ENCODE measurements at regions not wholly inside any gene's neighbourhood (a gene's known extent, or its start where the extent isn't known, plus 50 kb on each side); places are given as distances from the start of the nearest gene placed in this dataset.

- Histone ChIP-seq H3K4me3 (ENCODE audit: low read length) (no peak overlapping the region), H3K4me1 (ENCODE audit: control insufficient read depth, insufficient read depth, low read length) (no peaks in the 10 kb centered on the region), H3K9me3 (ENCODE audit: control insufficient read depth, low read length) (no peaks in the 10 kb centered on the region), H3K27me3 (ENCODE audit: control insufficient read depth, insufficient read depth) (no peaks in the 10 kb centered on the region), H3K27ac (ENCODE audit: low read length) (no peak overlapping the region)
- intact Hi-C loops (cut with DNase I) = no loop called here
- ATAC-seq = no peak
- DNase-seq = no peak
Measured at GRCh38 chr6:48904809-48905208, 558.2 kb downstream of the MMUT start.

- intact Hi-C loops (cut with DNase I) = no loop called here
- Histone ChIP-seq H3K27me3 (ENCODE audit: control insufficient read depth, insufficient read depth) (no peaks in the 10 kb centered on the region), H3K4me3 (ENCODE audit: low read length) (no peak overlapping the region), H3K9me3 (ENCODE audit: control insufficient read depth, low read length) (no peaks in the 10 kb centered on the region), H3K27ac (ENCODE audit: low read length) (no peak overlapping the region), H3K4me1 (ENCODE audit: control insufficient read depth, insufficient read depth, low read length) (no peaks in the 10 kb centered on the region)
- WGBS = 78% methylated on average over 3 of the region's 3 CpGs
- ATAC-seq = no peak
- no peak for DNase-seq
Measured at GRCh38 chr6:48894469-48894868, 568.6 kb downstream of the MMUT start.

GRCh38 chr6:48893048-48893447 lies 570.0 kb downstream of the MMUT start:
- Histone ChIP-seq H3K9me3 (ENCODE audit: control insufficient read depth, low read length) (no peaks in the 10 kb centered on the region), H3K4me3 (ENCODE audit: low read length) (no peak overlapping the region), H3K27me3 (ENCODE audit: control insufficient read depth, insufficient read depth) (no peaks in the 10 kb centered on the region), H3K4me1 (ENCODE audit: control insufficient read depth, insufficient read depth, low read length) (no peaks in the 10 kb centered on the region), H3K27ac (ENCODE audit: low read length) (no peak overlapping the region)
- intact Hi-C loops (cut with DNase I) = no loop called here
- ATAC-seq (no peak), DNase-seq (no peak)
- 89% methylated on average over 1 of the region's 1 CpG for WGBS

GRCh38 chr6:48891308-48891707 lies 571.7 kb downstream of the MMUT start:
- intact Hi-C loops (cut with DNase I) = no loop called here
- DNase-seq (no peak), ATAC-seq (no peak)
- no peak overlapping the region for H3K4me3 ChIP-seq (ENCODE audit: low read length)
- H3K27ac ChIP-seq (ENCODE audit: low read length) = no peak overlapping the region
- no peaks in the 10 kb centered on the region for H3K4me1 ChIP-seq (ENCODE audit: control insufficient read depth, insufficient read depth, low read length)
- 91% methylated on average over 3 of the region's 3 CpGs for WGBS
- no peaks in the 10 kb centered on the region for H3K9me3 ChIP-seq (ENCODE audit: control insufficient read depth, low read length)
- H3K27me3 ChIP-seq (ENCODE audit: control insufficient read depth, insufficient read depth) = no peaks in the 10 kb centered on the region

DNA sequence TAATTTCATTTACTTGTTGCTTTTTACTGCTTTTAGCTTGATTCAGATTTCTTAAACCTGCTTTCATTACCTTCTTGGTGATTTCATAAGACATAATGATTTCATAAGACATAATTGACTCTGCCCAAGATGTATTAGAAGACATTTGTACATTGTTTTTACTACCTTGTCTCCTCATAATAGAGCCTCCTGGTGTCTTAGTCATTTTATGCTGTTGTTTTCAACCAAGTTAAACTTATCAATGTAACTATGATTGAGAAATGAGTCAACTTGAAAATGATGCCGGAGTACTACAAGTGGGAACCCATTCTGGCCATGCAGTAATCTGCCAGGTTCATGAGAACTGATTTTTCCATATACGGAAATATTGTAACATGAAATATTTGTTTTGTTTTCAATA lies 573.6 kb downstream of the MMUT start:
- no peak for ATAC-seq
- Histone ChIP-seq H3K4me3 (ENCODE audit: low read length) (no peak overlapping the region), H3K9me3 (ENCODE audit: control insufficient read depth, low read length) (no peaks in the 10 kb centered on the region), H3K27ac (ENCODE audit: low read length) (no peak overlapping the region), H3K27me3 (ENCODE audit: control insufficient read depth, insufficient read depth) (no peaks in the 10 kb centered on the region), H3K4me1 (ENCODE audit: control insufficient read depth, insufficient read depth, low read length) (no peaks in the 10 kb centered on the region)
- intact Hi-C loops (cut with DNase I) = no loop called here
- 63% methylated on average over 2 of the region's 2 CpGs for WGBS
- no peak for DNase-seq

GRCh38 chr6:48883116-48883515 lies 579.9 kb downstream of the MMUT start:
- ATAC-seq = no peak

GRCh38 chr6:48881551-48881950 lies 581.5 kb downstream of the MMUT start:
- Histone ChIP-seq H3K4me1 (ENCODE audit: control insufficient read depth, insufficient read depth, low read length) (no peaks in the 10 kb centered on the region), H3K27me3 (ENCODE audit: control insufficient read depth, insufficient read depth) (no peaks in the 10 kb centered on the region), H3K27ac (ENCODE audit: low read length) (no peak overlapping the region), H3K4me3 (ENCODE audit: low read length) (no peak overlapping the region), H3K9me3 (ENCODE audit: control insufficient read depth, low read length) (no peaks in the 10 kb centered on the region)
- ATAC-seq (no peak), DNase-seq (no peak)
- WGBS = 61% methylated on average over 1 of the region's 1 CpG
- intact Hi-C loops (cut with DNase I) = no loop called here

More at GRCh38 chr6:48883116-48883515, 579.9 kb downstream of the MMUT start:
- DNase-seq = no peak
- intact Hi-C loops (cut with DNase I) = no loop called here
- Histone ChIP-seq H3K4me3 (ENCODE audit: low read length) (no peak overlapping the region), H3K27ac (ENCODE audit: low read length) (no peak overlapping the region), H3K4me1 (ENCODE audit: control insufficient read depth, insufficient read depth, low read length) (no peaks in the 10 kb centered on the region), H3K27me3 (ENCODE audit: control insufficient read depth, insufficient read depth) (no peaks in the 10 kb centered on the region), H3K9me3 (ENCODE audit: control insufficient read depth, low read length) (no peaks in the 10 kb centered on the region)

- Histone ChIP-seq H3K4me1 (ENCODE audit: control insufficient read depth, insufficient read depth, low read length) (no peaks in the 10 kb centered on the region), H3K27me3 (ENCODE audit: control insufficient read depth, insufficient read depth) (no peaks in the 10 kb centered on the region), H3K27ac (ENCODE audit: low read length) (no peak overlapping the region), H3K4me3 (ENCODE audit: low read length) (no peak overlapping the region), H3K9me3 (ENCODE audit: control insufficient read depth, low read length) (no peaks in the 10 kb centered on the region)
- no peak for DNase-seq
- ATAC-seq = no peak
- 81% methylated on average over 1 of the region's 1 CpG for WGBS
- intact Hi-C loops (cut with DNase I) = no loop called here
Measured at GRCh38 chr6:48869595-48869994, 593.5 kb downstream of the MMUT start.

DNA sequence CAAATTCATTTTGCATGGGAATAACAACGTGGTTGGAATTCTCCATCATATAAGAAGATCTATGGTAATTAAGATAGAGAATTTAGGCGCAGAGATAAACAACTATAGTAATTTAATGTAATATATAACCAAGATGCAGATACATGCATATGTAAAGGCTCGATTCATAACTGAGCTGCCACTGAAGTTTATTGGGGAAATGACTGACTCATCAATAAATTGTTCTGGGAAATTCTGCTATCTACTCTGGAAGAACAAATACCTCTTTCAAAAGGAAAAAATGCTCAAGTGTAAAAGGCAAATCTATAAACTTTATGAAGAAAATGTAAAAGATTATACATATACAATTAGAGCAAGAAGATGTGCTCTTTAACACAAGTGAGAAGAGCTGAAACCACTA lies 596.4 kb downstream of the MMUT start:
- no peaks in the 10 kb centered on the region for H3K27me3 ChIP-seq (ENCODE audit: control insufficient read depth, insufficient read depth)
- DNase-seq = no peak
- no peak overlapping the region for H3K27ac ChIP-seq (ENCODE audit: low read length)
- H3K4me3 ChIP-seq (ENCODE audit: low read length) = no peak overlapping the region
- 82% methylated on average over 3 of the region's 3 CpGs for WGBS
- no peaks in the 10 kb centered on the region for H3K9me3 ChIP-seq (ENCODE audit: control insufficient read depth, low read length)
- ATAC-seq = no peak
- intact Hi-C loops (cut with DNase I) = no loop called here
- no peaks in the 10 kb centered on the region for H3K4me1 ChIP-seq (ENCODE audit: control insufficient read depth, insufficient read depth, low read length)

DNA sequence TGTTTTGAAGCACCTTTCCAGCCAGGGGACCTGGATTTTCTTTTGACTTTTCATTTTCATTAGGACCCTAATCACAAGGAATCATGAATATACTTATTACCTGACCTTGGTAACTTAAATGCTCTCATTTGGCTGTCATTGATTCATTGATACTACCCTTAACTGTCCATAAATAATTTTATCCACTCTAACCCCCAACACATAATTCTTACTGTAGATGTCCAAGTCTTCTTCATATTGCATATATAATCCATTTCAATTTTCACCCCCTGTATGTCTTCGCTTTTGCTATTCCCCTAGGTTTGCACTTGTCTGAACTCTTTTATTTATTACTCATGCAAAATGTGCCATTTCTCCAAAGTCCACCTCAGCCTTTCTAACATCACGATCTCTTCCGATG lies 602.9 kb downstream of the MMUT start:
- intact Hi-C loops (cut with DNase I) = no loop called here
- Histone ChIP-seq H3K27me3 (ENCODE audit: control insufficient read depth, insufficient read depth) (no peaks in the 10 kb centered on the region), H3K4me3 (ENCODE audit: low read length) (no peak overlapping the region), H3K9me3 (ENCODE audit: control insufficient read depth, low read length) (no peaks in the 10 kb centered on the region), H3K27ac (ENCODE audit: low read length) (no peak overlapping the region), H3K4me1 (ENCODE audit: control insufficient read depth, insufficient read depth, low read length) (no peaks in the 10 kb centered on the region)
- ATAC-seq (no peak), DNase-seq (no peak)
- 95% methylated on average over 3 of the region's 3 CpGs for WGBS

DNA sequence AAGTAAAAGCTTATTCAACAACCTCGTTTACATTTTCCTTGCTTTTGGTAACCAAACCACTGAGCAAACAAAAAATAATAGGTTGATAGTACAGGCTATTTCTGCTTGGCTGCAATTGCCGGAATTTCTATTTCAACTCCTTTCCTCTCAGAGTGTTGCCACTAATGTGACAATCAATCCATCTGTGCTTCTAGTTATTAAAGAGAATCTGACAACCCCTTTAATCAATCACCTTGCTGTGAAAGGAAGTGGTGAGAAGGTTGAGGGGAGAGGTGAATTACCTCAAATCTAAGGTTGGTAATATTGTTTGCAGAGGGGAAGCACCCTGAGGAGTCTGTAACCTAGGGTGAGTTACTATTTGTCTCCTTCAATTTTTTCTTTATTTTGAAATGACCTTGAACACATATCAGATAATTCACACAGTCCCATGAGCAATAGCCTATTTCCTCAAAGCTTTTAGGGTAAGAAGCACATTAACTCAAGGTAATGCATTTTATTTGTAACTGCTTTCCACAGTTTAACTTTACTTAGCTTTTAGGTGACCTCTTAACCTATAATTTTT lies 603.4 kb downstream of the MMUT start:
- 58% methylated on average over 2 of the region's 2 CpGs for WGBS
- no peak for ATAC-seq
- no peak overlapping the region for H3K27ac ChIP-seq (ENCODE audit: low read length)
- no peak for DNase-seq
- H3K4me1 ChIP-seq (ENCODE audit: control insufficient read depth, insufficient read depth, low read length) = no peaks in the 10 kb centered on the region
- intact Hi-C loops (cut with DNase I) = no loop called here
- no peaks in the 10 kb centered on the region for H3K27me3 ChIP-seq (ENCODE audit: control insufficient read depth, insufficient read depth)
- H3K9me3 ChIP-seq (ENCODE audit: control insufficient read depth, low read length) = no peaks in the 10 kb centered on the region
- no peak overlapping the region for H3K4me3 ChIP-seq (ENCODE audit: low read length)

DNA sequence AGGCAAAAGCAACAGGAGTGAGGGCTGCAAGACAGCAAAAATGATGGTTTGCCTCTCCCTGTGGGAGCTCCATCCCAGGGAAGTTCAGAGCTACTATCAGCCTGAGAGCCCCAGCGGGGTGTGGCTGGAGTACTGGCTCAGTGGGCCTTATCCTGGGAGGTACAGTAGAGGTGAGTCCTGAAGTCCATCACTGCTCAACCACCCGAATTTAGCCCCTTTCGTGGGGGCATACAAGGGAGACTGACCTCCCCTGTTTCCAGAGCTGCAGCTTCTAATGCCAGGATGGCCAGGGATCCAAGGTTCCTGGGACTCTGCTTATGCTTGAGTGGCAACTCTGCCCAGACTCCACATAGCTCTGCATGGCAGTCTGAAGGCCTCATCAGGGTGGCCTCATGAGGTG lies 617.8 kb downstream of the MMUT start:
- H3K4me1 ChIP-seq (ENCODE audit: control insufficient read depth, insufficient read depth, low read length) = no peaks in the 10 kb centered on the region
- no peaks in the 10 kb centered on the region for H3K27me3 ChIP-seq (ENCODE audit: control insufficient read depth, insufficient read depth)
- no peak overlapping the region for H3K4me3 ChIP-seq (ENCODE audit: low read length)
- H3K9me3 ChIP-seq (ENCODE audit: control insufficient read depth, low read length) = no peaks in the 10 kb centered on the region
- intact Hi-C loops (cut with DNase I) = no loop called here
- peak in 1 of 2 donors; percentile 11 for ATAC-seq
- DNase-seq = no peak
- WGBS = 69% methylated on average over 3 of the region's 3 CpGs
- no peak overlapping the region for H3K27ac ChIP-seq (ENCODE audit: low read length)

Measured in right cardiac atrium (tissue), 5 donors.